ENCODE measurements at regions not wholly inside any gene's neighbourhood (a gene's known extent, or its start where the extent isn't known, plus 50 kb on each side); places are given as distances from the start of the nearest gene placed in this dataset.

- TF ChIP-seq, protein P1, sequence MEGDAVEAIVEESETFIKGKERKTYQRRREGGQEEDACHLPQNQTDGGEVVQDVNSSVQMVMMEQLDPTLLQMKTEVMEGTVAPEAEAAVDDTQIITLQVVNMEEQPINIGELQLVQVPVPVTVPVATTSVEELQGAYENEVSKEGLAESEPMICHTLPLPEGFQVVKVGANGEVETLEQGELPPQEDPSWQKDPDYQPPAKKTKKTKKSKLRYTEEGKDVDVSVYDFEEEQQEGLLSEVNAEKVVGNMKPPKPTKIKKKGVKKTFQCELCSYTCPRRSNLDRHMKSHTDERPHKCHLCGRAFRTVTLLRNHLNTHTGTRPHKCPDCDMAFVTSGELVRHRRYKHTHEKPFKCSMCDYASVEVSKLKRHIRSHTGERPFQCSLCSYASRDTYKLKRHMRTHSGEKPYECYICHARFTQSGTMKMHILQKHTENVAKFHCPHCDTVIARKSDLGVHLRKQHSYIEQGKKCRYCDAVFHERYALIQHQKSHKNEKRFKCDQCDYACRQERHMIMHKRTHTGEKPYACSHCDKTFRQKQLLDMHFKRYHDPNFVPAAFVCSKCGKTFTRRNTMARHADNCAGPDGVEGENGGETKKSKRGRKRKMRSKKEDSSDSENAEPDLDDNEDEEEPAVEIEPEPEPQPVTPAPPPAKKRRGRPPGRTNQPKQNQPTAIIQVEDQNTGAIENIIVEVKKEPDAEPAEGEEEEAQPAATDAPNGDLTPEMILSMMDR (IDR thresholded peaks at IDR 0.05) = no peak
- no peak for TF ChIP-seq ZFX (IDR thresholded peaks at IDR 0.05; ENCODE audit: borderline replicate concordance)
Observed at GRCh38 chr5:121325930-121326329, 525.8 kb upstream of the FTMT start.

All from 22Rv1 (cell line).